ENCODE measurements at regions not wholly inside any gene's neighbourhood (a gene's known extent, or its start where the extent isn't known, plus 50 kb on each side); places are given as distances from the start of the nearest gene placed in this dataset.

GRCh38 chr1:34640654-34641401, 114.0 kb upstream of the GJB5 start:
- TF ChIP-seq POLR2A (IDR thresholded peaks at IDR 0.05) (no peak), CTCF (IDR thresholded peaks at IDR 0.05) (no peak), EP300 (IDR thresholded peaks at IDR 0.05) (no peak)
